Activated CD4-positive, alpha-beta T cell treated with anti-CD3 and anti-CD28 coated beads for 36 hours (primary cell): ENCODE measurements at regions not wholly inside any gene's neighbourhood (a gene's known extent, or its start where the extent isn't known, plus 50 kb on each side); places are given as distances from the start of the nearest gene placed in this dataset.
"Not testable (repeated sequence)": the region's sequence is repeated elsewhere in the genome, so short reads cannot be mapped to it uniquely, and the experiment has no call there.

Experiments
- ATAC-seq: fragments of 200-7000 bp; cut with Tn5 transposase; one replicate; pipeline ENCODE4 v1.10.0; 2021; ENCODE audit warnings: mild to moderate bottlenecking, moderate library complexity
- CTCF ChIA-PET: fragments of 350-600 bp; sonication (Branson Sonifier 250); formaldehyde crosslinking; loops from one replicate; lab custom pipeline; 2021; ENCODE audit warnings: antibody characterized with exemption; lab: Charles Lee
- POLR2A ChIA-PET: fragments of 350-600 bp; sonication (Branson Sonifier 250); formaldehyde crosslinking; loops from one replicate; lab custom pipeline; 2021; ENCODE audit warnings: antibody characterized with exemption, inconsistent platforms; lab: Charles Lee
- DNase-seq: peaks from one replicate; pipeline ENCODE4 v3.0.0-alpha.2; 2020
- H3K27ac Mint-ChIP-seq: one replicate; pipeline ENCODE4 v1.8.0; 2021; ENCODE audit warnings: mixed read lengths
- H3K27me3 Mint-ChIP-seq: one replicate; pipeline ENCODE4 v1.8.0; 2021; ENCODE audit warnings: mixed read lengths
- H3K36me3 Mint-ChIP-seq: one replicate; pipeline ENCODE4 v1.8.0; 2021; ENCODE audit warnings: low read depth, mixed read lengths
- H3K4me1 Mint-ChIP-seq: one replicate; pipeline ENCODE4 v1.8.0; 2021; ENCODE audit warnings: mixed read lengths
- H3K4me3 Mint-ChIP-seq: one replicate; pipeline ENCODE4 v1.8.0; 2021; ENCODE audit warnings: mild to moderate bottlenecking, moderate library complexity, mixed read lengths
- H3K9me3 Mint-ChIP-seq: one replicate; pipeline ENCODE4 v1.8.0; 2021; ENCODE audit warnings: low read depth, mixed read lengths
- intact Hi-C, 2 experiments: fragments of 100-400 bp; cut with DNase I in 1 of 2; cut with micrococcal nuclease in 1 of 2; formaldehyde crosslinking; loops; one replicate each; pipeline versions ENCODE4 v1.14.2 to v1.15.1; 2022 to 2024; cut with DNase I, micrococcal nuclease

GRCh38 chr18:65221736-65222135 lies 529.1 kb upstream of the CDH7 start:
- ChIA-PET CTCF (no interaction called here), POLR2A (no interaction called here)
- Mint-ChIP-seq H3K36me3 (no peaks in the 10 kb centered on the region), H3K9me3 (peaks cover 10% of the 10 kb centered on the region), H3K27me3 (no peaks in the 10 kb centered on the region), H3K4me3 (no peak overlapping the region), H3K27ac (no peak overlapping the region), H3K4me1 (no peaks in the 10 kb centered on the region)
- DNase-seq (no peak), ATAC-seq (no peak)
- intact Hi-C loops = no loop called here

GRCh38 chr18:65221115-65221514 lies 529.7 kb upstream of the CDH7 start:
- Mint-ChIP-seq H3K4me1 (no peaks in the 10 kb centered on the region), H3K27ac (no peak overlapping the region), H3K9me3 (peaks cover 10% of the 10 kb centered on the region), H3K27me3 (no peaks in the 10 kb centered on the region), H3K4me3 (no peak overlapping the region), H3K36me3 (no peaks in the 10 kb centered on the region)
- CTCF ChIA-PET = no interaction called here
- DNase-seq (no peak), ATAC-seq (no peak)
- intact Hi-C loops = no loop called here
- POLR2A ChIA-PET = no interaction called here

GRCh38 chr18:65215865-65216466 lies 534.8 kb upstream of the CDH7 start:
- intact Hi-C loops = no loop called here
- H3K27me3 Mint-ChIP-seq = no peaks in the 10 kb centered on the region
- H3K27ac Mint-ChIP-seq = no peak overlapping the region
- H3K4me1 Mint-ChIP-seq = no peaks in the 10 kb centered on the region
- H3K9me3 Mint-ChIP-seq = peaks cover 6% of the 10 kb centered on the region
- ATAC-seq (no peak), DNase-seq (no peak)
- H3K36me3 Mint-ChIP-seq = no peaks in the 10 kb centered on the region
- no peak overlapping the region for H3K4me3 Mint-ChIP-seq
- ChIA-PET POLR2A (no interaction called here), CTCF (no interaction called here)

- H3K4me1 Mint-ChIP-seq = no peaks in the 10 kb centered on the region
- no peak for DNase-seq
- peaks cover 9% of the 10 kb centered on the region for H3K9me3 Mint-ChIP-seq
- ChIA-PET POLR2A (no interaction called here), CTCF (no interaction called here)
- ATAC-seq = no peak
- no peaks in the 10 kb centered on the region for H3K36me3 Mint-ChIP-seq
- H3K27ac Mint-ChIP-seq = no peak overlapping the region
- intact Hi-C loops = no loop called here
- no peak overlapping the region for H3K4me3 Mint-ChIP-seq
- no peaks in the 10 kb centered on the region for H3K27me3 Mint-ChIP-seq
These were observed 536.4 kb upstream of the CDH7 start for GRCh38 chr18:65214456-65214855.

- H3K36me3 Mint-ChIP-seq = no peaks in the 10 kb centered on the region
- no peak overlapping the region for H3K27ac Mint-ChIP-seq
- no peaks in the 10 kb centered on the region for H3K4me1 Mint-ChIP-seq
- DNase-seq (no peak), ATAC-seq (no peak)
- no peaks in the 10 kb centered on the region for H3K27me3 Mint-ChIP-seq
- CTCF ChIA-PET = no interaction called here
- intact Hi-C loops = no loop called here
- no peak overlapping the region for H3K4me3 Mint-ChIP-seq
- peaks cover 3% of the 10 kb centered on the region for H3K9me3 Mint-ChIP-seq
- POLR2A ChIA-PET = no interaction called here
These were observed 544.1 kb upstream of the CDH7 start for GRCh38 chr18:65206551-65207260.

GRCh38 chr18:65202091-65202490 lies 548.7 kb upstream of the CDH7 start:
- Mint-ChIP-seq H3K9me3 (peaks cover 6% of the 10 kb centered on the region), H3K4me3 (no peak overlapping the region), H3K4me1 (no peaks in the 10 kb centered on the region), H3K36me3 (no peaks in the 10 kb centered on the region), H3K27me3 (no peaks in the 10 kb centered on the region), H3K27ac (no peak overlapping the region)
- POLR2A ChIA-PET = no interaction called here
- intact Hi-C loops = no loop called here
- CTCF ChIA-PET = no interaction called here
- no peak for ATAC-seq
- no peak for DNase-seq

- Mint-ChIP-seq H3K4me3 (no peak overlapping the region), H3K36me3 (no peaks in the 10 kb centered on the region), H3K9me3 (peaks cover 20% of the 10 kb centered on the region), H3K27ac (no peak overlapping the region), H3K27me3 (no peaks in the 10 kb centered on the region), H3K4me1 (no peaks in the 10 kb centered on the region)
- no peak for ATAC-seq
- no peak for DNase-seq
- CTCF ChIA-PET = no interaction called here
- intact Hi-C loops = no loop called here
- POLR2A ChIA-PET = no interaction called here
These were observed 575.1 kb upstream of the CDH7 start for GRCh38 chr18:65175681-65176080.

GRCh38 chr18:65162086-65162485 lies 588.7 kb upstream of the CDH7 start:
- H3K9me3 Mint-ChIP-seq, H3K27ac Mint-ChIP-seq, DNase-seq, H3K4me3 Mint-ChIP-seq, H3K4me1 Mint-ChIP-seq, H3K27me3 Mint-ChIP-seq, CTCF ChIA-PET, POLR2A ChIA-PET, ATAC-seq, H3K36me3 Mint-ChIP-seq, intact Hi-C loops: not testable (repeated sequence)

- CTCF ChIA-PET = no interaction called here
- Mint-ChIP-seq H3K27ac (no peak overlapping the region), H3K36me3 (no peaks in the 10 kb centered on the region)
These were observed 604.3 kb upstream of the CDH7 start for GRCh38 chr18:65146482-65147021.

GRCh38 chr18:65145312-65145711 lies 605.5 kb upstream of the CDH7 start:
- peaks cover 12% of the 10 kb centered on the region for H3K9me3 Mint-ChIP-seq
- no peaks in the 10 kb centered on the region for H3K36me3 Mint-ChIP-seq
- no peaks in the 10 kb centered on the region for H3K4me1 Mint-ChIP-seq
- H3K27ac Mint-ChIP-seq = no peak overlapping the region
- no peak overlapping the region for H3K4me3 Mint-ChIP-seq
- DNase-seq (no peak), ATAC-seq (no peak)
- ChIA-PET CTCF (interaction anchor here (0.6 kb wide), 1 partner anchor 158 kb away, joined by 3 read pairs; no protein-coding TSS in a partner anchor), POLR2A (no interaction called here)
- no peaks in the 10 kb centered on the region for H3K27me3 Mint-ChIP-seq
- intact Hi-C loops = no loop called here

More at GRCh38 chr18:65146482-65147021, 604.3 kb upstream of the CDH7 start:
- POLR2A ChIA-PET = no interaction called here
- peaks cover 12% of the 10 kb centered on the region for H3K9me3 Mint-ChIP-seq
- DNase-seq = no peak
- intact Hi-C loops = loop anchor here in 1 of 2 experiments (2.0 kb wide), 1 partner anchor 32 kb away; no protein-coding TSS in a partner anchor
- ATAC-seq = no peak
- H3K4me3 Mint-ChIP-seq = no peak overlapping the region
- H3K27me3 Mint-ChIP-seq = no peaks in the 10 kb centered on the region
- no peaks in the 10 kb centered on the region for H3K4me1 Mint-ChIP-seq

- ATAC-seq = no peak
- ChIA-PET POLR2A (no interaction called here), CTCF (no interaction called here)
- intact Hi-C loops = no loop called here
- Mint-ChIP-seq H3K27ac (no peak overlapping the region), H3K36me3 (no peaks in the 10 kb centered on the region), H3K27me3 (no peaks in the 10 kb centered on the region), H3K4me3 (no peak overlapping the region), H3K9me3 (no peaks in the 10 kb centered on the region), H3K4me1 (no peaks in the 10 kb centered on the region)
- DNase-seq = no peak
These were observed 617.2 kb upstream of the CDH7 start for GRCh38 chr18:65133610-65134009.

GRCh38 chr18:65124633-65125032 lies 626.2 kb upstream of the CDH7 start:
- CTCF ChIA-PET = interaction anchor here (1.3 kb wide), 1 partner anchor 10 kb away, joined by 3 read pairs; no protein-coding TSS in a partner anchor

More at GRCh38 chr18:65124633-65125032, 626.2 kb upstream of the CDH7 start:
- Mint-ChIP-seq H3K4me3 (no peak overlapping the region), H3K4me1 (no peaks in the 10 kb centered on the region), H3K27me3 (no peaks in the 10 kb centered on the region), H3K9me3 (peaks cover 13% of the 10 kb centered on the region), H3K27ac (no peak overlapping the region), H3K36me3 (no peaks in the 10 kb centered on the region)
- ATAC-seq (no peak), DNase-seq (no peak)
- intact Hi-C loops = no loop called here
- POLR2A ChIA-PET = no interaction called here
